GM18858 (cell line): ENCODE measurements at regions not wholly inside any gene's neighbourhood (a gene's known extent, or its start where the extent isn't known, plus 50 kb on each side); places are given as distances from the start of the nearest gene placed in this dataset.

Experiments used
- ATAC-seq: cut with Tn5 transposase; IDR thresholded peaks from one replicate; pipeline ENCODE4 v1.9.1; 2021; ENCODE audit not compliant: unreplicated experiment

- no peak for ATAC-seq
Observed at GRCh38 chr2:146278881-146279280, 1565.9 kb upstream of the ACVR2A start.

- no peak for ATAC-seq
Observed at GRCh38 chr2:146271131-146271831, 1573.5 kb upstream of the ACVR2A start.

GRCh38 chr2:146270618-146271017 lies 1574.2 kb upstream of the ACVR2A start:
- ATAC-seq = no peak

- no peak for ATAC-seq
Observed at GRCh38 chr2:146267093-146267492, 1577.7 kb upstream of the ACVR2A start.

- no peak for ATAC-seq
Observed at GRCh38 chr2:146265656-146266055, 1579.2 kb upstream of the ACVR2A start.

- no peak for ATAC-seq
Observed at GRCh38 chr2:146262606-146263005, 1582.2 kb upstream of the ACVR2A start.

GRCh38 chr2:146260551-146260950 lies 1584.3 kb upstream of the ACVR2A start:
- no peak for ATAC-seq

- no peak for ATAC-seq
Observed at GRCh38 chr2:146259816-146260215, 1585.0 kb upstream of the ACVR2A start.

- ATAC-seq = no peak
Observed at GRCh38 chr2:146258071-146258470, 1586.8 kb upstream of the ACVR2A start.

- no peak for ATAC-seq
Observed at GRCh38 chr2:146252119-146252518, 1592.7 kb upstream of the ACVR2A start.

GRCh38 chr2:146251328-146251727 lies 1593.5 kb upstream of the ACVR2A start:
- ATAC-seq = no peak

- ATAC-seq = no peak
Observed at GRCh38 chr2:146246736-146247523, 1597.9 kb upstream of the ACVR2A start.

- ATAC-seq = no peak
Observed at GRCh38 chr2:146246002-146246735, 1598.7 kb upstream of the ACVR2A start.

GRCh38 chr2:146244830-146245229 lies 1600.0 kb upstream of the ACVR2A start:
- no peak for ATAC-seq

GRCh38 chr2:146244131-146244530 lies 1600.7 kb upstream of the ACVR2A start:
- ATAC-seq = no peak

GRCh38 chr2:146241023-146241422 lies 1603.8 kb upstream of the ACVR2A start:
- no peak for ATAC-seq

- ATAC-seq = no peak
Observed at GRCh38 chr2:146240391-146240790, 1604.4 kb upstream of the ACVR2A start.

GRCh38 chr2:146239392-146240135 lies 1605.3 kb upstream of the ACVR2A start:
- ATAC-seq = no peak

GRCh38 chr2:146238254-146238966 lies 1606.4 kb upstream of the ACVR2A start:
- ATAC-seq = no peak

GRCh38 chr2:146235158-146235557 lies 1609.7 kb upstream of the ACVR2A start:
- no peak for ATAC-seq
